D721Med (cell line): ENCODE measurements at regions not wholly inside any gene's neighbourhood (a gene's known extent, or its start where the extent isn't known, plus 50 kb on each side); places are given as distances from the start of the nearest gene placed in this dataset.
"Not testable (repeated sequence)": the region's sequence is repeated elsewhere in the genome, so short reads cannot be mapped to it uniquely, and the experiment has no call there.

Experiments
- DNase-seq: peaks from one replicate; pipeline ENCODE4 v3.0.0; 2011; ENCODE audit warnings: low spot score; ENCODE audit not compliant: insufficient read length
- FAIRE-seq: peaks from 2 replicates; lab custom pipeline; 2011; peaks lifted over from hg19 to GRCh38; lab: Jason Lieb, UNC
- CTCF ChIP-seq: IDR thresholded peaks from 2 replicates; pipeline ENCODE4 v1.5.1; 2012; ENCODE audit warnings: mild to moderate bottlenecking, control low read depth; ENCODE audit not compliant: insufficient read depth; ENCODE audit errors: missing control alignments

- no peak for FAIRE-seq
- TF ChIP-seq CTCF: no peak
Measured at GRCh38 chr4:167893531-167893930, 198.8 kb upstream of the ANXA10 start.

DNA sequence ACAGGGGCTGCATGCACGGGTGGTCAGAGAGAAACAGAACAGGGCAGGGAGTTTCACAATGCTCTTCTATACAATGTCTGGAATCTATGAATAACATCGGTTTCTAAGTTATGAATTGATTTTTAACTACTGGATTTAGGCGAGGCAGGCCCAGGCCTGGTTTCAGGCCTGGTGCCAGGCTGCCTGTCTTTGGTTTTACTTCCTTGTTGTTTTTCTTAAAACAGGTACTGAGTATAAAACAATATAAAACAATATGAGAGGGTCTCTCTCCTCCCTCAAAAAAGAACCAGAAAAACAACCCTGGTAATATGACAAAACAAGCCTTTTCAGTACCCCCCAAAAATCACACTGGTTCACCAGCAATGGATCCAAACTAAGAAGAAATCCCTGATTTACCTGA, 196.1 kb upstream of the ANXA10 start:
- FAIRE-seq: not testable (repeated sequence)

More at GRCh38 chr4:167893531-167893930, 198.8 kb upstream of the ANXA10 start:
- DNase-seq: no peak

DNA sequence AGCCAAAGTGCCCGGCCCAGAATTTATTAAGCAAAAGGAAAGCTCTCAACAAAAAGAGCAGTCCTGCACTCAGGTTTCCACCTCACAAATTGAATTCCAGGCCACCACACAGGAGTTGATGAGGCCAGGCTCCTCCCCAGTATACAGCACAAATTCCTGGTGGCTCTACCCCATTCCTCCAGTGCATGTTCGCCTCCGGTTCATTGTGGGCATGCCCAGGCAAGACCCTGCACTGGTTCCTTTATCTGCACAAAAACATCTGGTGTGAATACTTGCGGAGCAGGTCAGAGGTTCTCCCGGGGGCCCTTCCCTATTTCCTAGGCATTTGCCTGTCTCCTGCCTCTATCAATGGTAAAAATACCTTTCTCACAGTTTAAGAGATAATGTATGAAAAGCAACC, 195.2 kb upstream of the ANXA10 start:
- TF ChIP-seq CTCF: no peak
- FAIRE-seq: no peak
- DNase-seq: no peak

More for the DNA sequence above, 196.1 kb upstream of the ANXA10 start:
- DNase-seq: not testable (repeated sequence)

- DNase-seq: no peak
- TF ChIP-seq CTCF: no peak
- FAIRE-seq: no peak
Measured at GRCh38 chr4:167903291-167903721, 189.0 kb upstream of the ANXA10 start.

DNA sequence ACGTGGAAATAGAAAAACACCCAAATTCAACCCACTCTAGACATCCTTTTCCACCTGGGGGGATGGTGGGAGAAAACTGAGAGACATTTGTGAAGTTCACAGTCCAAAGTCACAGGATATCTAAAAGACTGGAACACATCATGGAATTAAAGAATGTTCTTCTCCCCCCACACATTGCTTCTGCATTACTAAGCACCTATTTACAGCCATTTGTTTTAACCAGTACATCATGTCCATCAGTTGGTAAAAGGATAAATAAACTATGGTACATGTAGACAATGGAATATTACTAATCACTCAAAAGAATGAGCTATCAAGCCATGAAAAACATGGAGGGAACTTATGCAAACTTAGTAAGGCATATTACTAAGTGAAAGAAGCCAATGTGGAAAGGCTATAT, 185.5 kb upstream of the ANXA10 start:
- TF ChIP-seq CTCF: no peak
- no peak for FAIRE-seq
- DNase-seq: no peak

DNA sequence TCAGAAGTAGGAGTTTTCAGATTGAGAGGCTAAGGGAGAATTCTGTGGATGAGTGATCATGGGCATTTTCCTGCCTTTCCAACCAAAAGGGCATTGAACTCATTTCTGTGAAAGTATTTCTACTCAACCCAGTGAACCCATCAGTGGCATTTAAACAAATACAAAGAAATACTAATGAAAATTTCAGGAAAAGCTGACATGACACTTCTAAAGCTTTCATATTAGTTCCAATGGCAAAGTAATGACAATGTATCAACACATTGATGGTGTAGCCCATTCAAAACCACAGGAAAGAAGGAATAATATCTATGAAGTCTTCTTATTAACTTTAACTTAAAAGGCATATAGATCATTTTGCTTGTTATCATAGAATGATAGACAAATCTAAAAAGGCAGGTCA, 183.5 kb upstream of the ANXA10 start:
- DNase-seq (no peak), FAIRE-seq (no peak)
- no peak for TF ChIP-seq CTCF

GRCh38 chr4:167912535-167912934, 179.8 kb upstream of the ANXA10 start:
- FAIRE-seq, DNase-seq: not testable (repeated sequence)

DNA sequence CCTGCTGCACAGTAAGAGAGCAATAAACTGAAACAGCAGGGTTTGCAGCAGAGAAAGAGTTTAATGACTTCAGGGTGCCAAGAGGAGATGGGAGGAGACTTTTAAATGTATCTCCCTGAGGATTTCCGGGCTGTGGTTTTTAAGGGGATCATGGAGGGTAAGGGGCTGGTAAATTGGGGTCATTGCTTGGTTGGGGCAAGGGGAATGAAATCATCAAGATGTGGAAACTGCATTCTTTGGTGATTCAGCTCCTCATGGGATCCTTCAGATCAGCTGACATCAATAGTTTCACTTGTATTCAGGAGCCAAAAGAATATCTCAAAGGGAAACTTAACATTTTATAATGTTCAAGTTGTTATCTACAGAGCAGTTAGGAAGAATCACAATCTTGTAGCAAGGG, 174.3 kb upstream of the ANXA10 start:
- no peak for DNase-seq
- no peak for FAIRE-seq
- no peak for TF ChIP-seq CTCF
